GM13977 (cell line): ENCODE measurements at regions not wholly inside any gene's neighbourhood (a gene's known extent, or its start where the extent isn't known, plus 50 kb on each side); places are given as distances from the start of the nearest gene placed in this dataset.

Experiments used
- DNase-seq: peaks from one replicate; pipeline ENCODE4 v3.0.0; 2012; ENCODE audit warnings: low spot score
- in situ Hi-C: fragments of 300-500 bp; cut with MboI; formaldehyde crosslinking; loops from one replicate; pipeline ENCODE4 v1.12.0; 2022; ENCODE audit warnings: low sequenced_read_pairs, low pct_unique_long_range_greater_than_20kb, mixed read lengths, inconsistent platforms; ENCODE audit not compliant: unreplicated experiment
- TF ChIP-seq, protein P1 (sequence below): IDR thresholded peaks from 2 replicates; pipeline ENCODE4 v1.5.1; 2012; ENCODE audit warnings: mild to moderate bottlenecking, control low read depth; ENCODE audit not compliant: insufficient read depth; ENCODE audit errors: extremely low read depth, missing control alignments

DNA sequence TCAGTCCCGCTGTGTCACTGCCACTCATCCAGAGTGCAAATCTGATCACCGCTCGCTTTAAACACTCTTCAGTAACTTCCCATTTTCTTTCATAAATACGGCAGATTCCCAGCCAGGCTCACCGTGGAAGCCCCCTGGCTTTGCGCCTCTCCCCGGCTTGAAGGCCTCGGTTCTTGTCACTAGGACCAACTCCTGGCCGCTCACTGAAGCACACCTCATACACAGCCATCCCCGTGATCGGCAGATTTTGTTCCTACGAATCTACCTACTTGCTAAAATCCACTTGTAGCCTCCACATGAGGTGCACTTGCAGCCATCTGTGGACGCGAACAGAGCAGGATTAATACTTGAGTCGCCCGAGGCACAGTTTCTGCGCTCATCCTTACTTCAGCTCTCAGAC lies 462.4 kb upstream of the MYT1L start:
- DNase-seq, result no peak
- in situ Hi-C loops, result no loop called here
- TF ChIP-seq, protein P1, sequence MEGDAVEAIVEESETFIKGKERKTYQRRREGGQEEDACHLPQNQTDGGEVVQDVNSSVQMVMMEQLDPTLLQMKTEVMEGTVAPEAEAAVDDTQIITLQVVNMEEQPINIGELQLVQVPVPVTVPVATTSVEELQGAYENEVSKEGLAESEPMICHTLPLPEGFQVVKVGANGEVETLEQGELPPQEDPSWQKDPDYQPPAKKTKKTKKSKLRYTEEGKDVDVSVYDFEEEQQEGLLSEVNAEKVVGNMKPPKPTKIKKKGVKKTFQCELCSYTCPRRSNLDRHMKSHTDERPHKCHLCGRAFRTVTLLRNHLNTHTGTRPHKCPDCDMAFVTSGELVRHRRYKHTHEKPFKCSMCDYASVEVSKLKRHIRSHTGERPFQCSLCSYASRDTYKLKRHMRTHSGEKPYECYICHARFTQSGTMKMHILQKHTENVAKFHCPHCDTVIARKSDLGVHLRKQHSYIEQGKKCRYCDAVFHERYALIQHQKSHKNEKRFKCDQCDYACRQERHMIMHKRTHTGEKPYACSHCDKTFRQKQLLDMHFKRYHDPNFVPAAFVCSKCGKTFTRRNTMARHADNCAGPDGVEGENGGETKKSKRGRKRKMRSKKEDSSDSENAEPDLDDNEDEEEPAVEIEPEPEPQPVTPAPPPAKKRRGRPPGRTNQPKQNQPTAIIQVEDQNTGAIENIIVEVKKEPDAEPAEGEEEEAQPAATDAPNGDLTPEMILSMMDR, result no peak

GRCh38 chr2:2791606-2792005 lies 460.5 kb upstream of the MYT1L start:
- TF ChIP-seq, protein P1, result no peak
- no peak for DNase-seq
- in situ Hi-C loops, result no loop called here

- in situ Hi-C loops, result no loop called here
- no peak for DNase-seq
- TF ChIP-seq, protein P1, result no peak
Measured at GRCh38 chr2:2791031-2791430, 460.0 kb upstream of the MYT1L start.

- in situ Hi-C loops, result no loop called here
- TF ChIP-seq, protein P1, result no peak
- no peak for DNase-seq
Measured at GRCh38 chr2:2788076-2788475, 457.0 kb upstream of the MYT1L start.

GRCh38 chr2:2787301-2787907 lies 456.3 kb upstream of the MYT1L start:
- no peak for DNase-seq
- in situ Hi-C loops, result no loop called here
- TF ChIP-seq, protein P1, result no peak

GRCh38 chr2:2782007-2782406 lies 450.9 kb upstream of the MYT1L start:
- in situ Hi-C loops, result no loop called here
- no peak for DNase-seq
- TF ChIP-seq, protein P1, result no peak

GRCh38 chr2:2779727-2780126 lies 448.7 kb upstream of the MYT1L start:
- in situ Hi-C loops, result no loop called here
- TF ChIP-seq, protein P1, result no peak
- DNase-seq, result no peak
